HG03342 (cell line): ENCODE measurements at regions not wholly inside any gene's neighbourhood (a gene's known extent, or its start where the extent isn't known, plus 50 kb on each side); places are given as distances from the start of the nearest gene placed in this dataset.
"Not testable (repeated sequence)": the region's sequence is repeated elsewhere in the genome, so short reads cannot be mapped to it uniquely, and the experiment has no call there.

Experiments
- ATAC-seq: cut with Tn5 transposase; IDR thresholded peaks from one replicate; pipeline ENCODE4 v1.9.1; 2021; ENCODE audit warnings: mild to moderate bottlenecking, moderate library complexity; ENCODE audit not compliant: unreplicated experiment

DNA sequence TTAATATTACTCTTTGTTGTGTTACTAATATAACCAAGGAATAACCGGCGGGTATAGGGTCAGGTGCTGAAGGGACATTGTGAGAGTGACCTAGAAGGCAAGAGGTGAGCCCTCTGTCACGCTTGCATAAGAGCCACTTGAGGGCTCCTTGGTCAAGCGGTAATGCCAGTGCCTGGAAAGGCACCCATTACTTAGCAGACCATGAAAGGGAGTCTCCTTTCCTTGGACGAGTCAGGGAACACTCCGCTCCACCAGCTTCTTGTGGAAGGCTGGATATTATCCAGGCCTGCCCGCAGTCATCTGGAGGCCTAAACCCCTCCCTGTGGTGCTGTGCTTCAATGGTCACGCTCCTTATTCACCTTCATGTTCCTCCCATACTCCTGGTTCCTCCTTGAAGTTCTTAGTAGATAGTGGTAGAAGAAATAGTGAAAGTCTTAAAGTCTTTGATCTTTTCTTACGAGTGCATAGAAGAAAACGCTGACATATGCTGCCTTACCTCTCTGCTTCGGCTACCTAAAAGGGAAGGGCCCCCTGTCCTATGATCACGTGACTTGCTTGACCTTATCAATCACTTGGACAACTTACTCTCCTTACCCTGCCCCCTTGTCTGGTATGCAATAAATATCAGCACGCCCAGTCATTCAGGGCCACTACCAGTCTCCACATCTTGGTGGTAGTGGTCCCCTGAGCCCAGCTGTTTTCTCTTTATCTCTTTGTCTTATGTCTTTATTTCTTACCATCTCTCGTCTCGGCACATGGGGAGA lies 59.6 kb upstream of the DMRTB1 start:
- not testable (repeated sequence) for ATAC-seq

DNA sequence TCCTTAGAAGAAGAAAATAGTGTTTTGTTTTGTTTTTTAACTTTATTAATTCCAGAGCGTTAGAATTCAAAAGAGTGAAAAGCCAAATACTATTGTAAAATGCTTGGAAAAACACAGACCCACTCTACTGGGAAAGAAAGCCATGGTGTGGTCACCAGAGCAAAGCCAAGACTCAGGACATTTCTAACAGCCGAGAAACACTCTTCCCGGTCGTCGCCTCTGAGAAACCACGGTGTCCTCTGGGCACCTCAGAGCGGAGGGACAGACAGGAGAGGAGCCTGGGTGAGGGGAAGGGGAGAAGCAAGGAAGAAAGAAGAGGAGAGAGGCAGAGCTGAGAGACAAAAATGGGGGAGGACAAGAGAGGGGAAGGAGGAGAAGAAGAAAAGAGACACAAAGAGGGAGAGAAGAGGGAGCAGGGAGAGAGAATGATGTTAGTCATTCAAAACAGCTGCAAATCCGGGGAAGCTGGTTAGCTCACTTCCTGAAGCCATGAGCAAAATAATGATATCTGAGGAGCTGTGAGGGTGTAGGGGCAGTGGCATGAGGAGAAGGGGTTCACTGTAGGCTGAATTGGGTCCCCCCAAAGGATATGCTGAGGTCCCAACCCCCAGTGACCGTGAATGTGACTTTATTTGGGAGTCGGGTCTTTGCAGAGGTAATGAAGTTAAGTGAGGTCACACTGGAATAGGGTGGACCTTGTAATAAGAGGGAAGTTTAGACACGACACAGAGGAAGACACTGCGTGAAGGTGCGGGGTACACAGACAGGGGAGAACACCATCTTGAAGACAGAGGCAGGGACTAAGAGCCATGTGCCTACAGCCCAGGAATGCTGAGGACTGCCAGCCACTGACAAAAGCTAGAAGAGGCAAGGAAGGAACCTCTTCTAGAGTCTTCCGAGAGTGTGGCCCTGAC lies 58.2 kb upstream of the DMRTB1 start:
- ATAC-seq = no peak

DNA sequence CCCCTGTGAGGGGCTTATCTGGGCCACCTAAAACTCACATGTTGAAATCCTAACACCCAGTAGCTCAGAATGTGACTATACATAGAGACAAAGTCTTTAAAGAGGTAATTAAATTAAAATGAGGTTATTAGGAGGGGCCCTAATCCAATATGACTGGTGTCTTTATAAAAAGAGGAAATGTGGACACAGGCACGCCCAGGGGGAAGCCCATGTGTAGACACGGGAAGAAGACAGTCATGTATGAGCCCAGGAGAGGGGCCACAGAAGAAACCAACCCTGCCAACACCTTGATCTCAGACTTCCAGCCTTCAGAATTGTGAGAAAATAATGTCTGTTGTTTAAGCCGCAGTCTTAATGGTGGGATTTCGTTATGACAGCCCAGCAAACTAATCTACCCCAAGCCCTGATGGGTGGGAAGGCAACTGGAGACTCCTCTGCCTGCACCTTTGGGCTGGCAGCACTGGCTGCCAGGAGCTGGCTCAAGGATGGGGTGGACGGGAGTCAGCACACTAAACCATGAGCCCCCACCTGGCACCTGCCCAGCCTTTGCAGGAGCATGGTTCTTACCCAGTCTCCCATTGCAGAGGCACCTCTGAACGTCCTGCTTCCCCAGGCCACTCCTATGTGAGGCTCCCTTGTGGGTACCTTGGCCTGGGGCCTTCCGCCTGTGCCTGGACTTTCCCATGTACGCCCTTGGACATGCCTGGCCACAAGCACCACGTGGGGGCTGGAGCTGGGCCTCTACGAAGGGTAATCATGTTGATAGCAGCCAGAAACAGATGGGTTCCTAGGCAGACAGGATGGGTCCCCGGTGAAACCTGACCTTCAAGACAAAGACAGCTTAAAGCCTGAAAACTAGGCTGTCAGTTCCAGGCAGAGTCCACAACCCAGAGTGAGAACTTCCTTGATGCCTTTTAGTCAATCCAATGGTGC lies 57.1 kb upstream of the DMRTB1 start:
- no peak for ATAC-seq

DNA sequence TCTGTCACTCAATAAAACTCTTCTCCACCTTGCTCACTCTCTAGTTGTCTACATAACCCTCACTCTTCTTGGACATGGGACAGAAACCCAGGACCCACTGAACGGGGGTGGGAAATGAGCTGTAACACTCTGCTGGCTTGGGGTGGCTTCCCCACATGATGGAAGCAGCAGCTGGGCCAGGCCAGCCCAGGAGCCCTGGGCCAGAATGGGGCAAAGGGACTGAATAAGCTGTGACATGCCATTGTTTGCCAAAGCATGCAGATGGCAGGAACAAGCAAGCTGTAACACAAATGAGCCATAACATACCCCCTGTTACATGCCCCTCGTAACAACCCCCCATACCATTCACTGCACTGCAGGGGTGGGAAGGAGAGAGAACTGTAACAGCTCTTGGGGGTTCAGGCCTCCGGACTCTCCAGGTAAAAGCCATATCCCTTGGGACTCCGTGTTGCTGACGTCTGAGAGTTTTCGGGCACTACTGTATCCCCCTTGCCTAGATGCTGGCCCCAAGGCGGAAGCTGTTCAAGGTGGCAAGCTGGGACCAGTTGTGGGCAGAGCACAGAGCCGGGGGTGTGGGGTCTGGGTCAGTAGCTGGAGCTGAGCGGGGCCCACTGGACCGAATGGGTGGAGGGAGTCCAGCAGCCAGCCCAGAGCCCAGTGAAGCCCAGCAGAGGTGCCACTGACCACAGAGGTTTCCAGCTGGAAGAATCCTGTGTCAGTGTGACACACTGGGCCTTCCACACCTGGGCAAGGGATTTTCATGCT lies 56.1 kb upstream of the DMRTB1 start:
- ATAC-seq = no peak

DNA sequence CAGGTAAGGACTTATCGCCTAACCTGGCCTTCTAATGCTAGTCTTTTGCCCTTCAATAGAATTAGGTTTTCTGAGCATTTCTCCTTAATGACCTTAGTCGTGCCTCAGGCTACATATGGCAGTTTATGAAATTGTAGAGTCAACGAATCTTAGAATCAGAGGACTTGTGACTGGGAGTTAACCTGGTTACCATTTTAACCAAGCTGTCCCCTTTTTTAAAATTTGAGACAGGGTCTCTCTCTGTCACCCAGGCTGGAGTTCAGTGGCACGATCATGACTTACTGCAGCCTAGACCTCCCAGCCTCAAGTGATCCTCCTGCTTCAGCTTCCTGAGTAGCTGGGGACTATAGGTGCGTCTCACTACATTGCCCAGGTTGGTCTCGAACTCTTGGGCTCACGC lies 53.5 kb upstream of the DMRTB1 start:
- no peak for ATAC-seq

DNA sequence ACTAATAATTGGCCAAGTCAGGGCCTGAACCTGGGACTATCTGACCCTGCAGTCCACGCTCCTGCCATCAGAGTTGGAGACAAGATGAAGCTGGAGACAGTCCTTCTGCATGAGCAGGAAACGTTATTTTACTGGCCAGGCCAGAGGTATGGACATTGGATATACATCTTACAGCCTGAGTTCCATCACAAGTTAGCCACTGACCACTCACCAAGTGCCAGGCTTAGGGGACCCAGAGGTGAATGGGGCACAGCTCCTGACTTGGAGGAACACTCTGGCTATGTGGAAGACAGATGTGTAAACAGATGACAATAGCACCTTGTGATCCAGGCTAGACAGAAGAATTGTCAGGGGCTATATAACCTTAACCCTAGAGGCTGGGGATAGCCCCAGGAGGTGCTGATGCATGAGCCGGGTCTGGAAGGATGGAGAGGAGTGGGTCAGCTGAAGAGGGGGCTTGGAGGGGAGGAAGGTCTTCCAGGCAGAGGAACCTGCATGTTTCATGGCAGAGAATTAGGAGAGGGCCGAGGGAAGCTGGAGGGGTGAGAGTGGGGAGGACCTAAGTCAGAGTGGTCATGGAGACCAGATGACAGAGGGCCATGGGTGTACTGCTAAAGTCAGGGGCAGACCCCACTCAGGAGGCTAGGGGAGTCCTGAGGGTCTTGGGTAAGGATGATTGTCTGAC lies 52.5 kb upstream of the DMRTB1 start:
- no peak for ATAC-seq

DNA sequence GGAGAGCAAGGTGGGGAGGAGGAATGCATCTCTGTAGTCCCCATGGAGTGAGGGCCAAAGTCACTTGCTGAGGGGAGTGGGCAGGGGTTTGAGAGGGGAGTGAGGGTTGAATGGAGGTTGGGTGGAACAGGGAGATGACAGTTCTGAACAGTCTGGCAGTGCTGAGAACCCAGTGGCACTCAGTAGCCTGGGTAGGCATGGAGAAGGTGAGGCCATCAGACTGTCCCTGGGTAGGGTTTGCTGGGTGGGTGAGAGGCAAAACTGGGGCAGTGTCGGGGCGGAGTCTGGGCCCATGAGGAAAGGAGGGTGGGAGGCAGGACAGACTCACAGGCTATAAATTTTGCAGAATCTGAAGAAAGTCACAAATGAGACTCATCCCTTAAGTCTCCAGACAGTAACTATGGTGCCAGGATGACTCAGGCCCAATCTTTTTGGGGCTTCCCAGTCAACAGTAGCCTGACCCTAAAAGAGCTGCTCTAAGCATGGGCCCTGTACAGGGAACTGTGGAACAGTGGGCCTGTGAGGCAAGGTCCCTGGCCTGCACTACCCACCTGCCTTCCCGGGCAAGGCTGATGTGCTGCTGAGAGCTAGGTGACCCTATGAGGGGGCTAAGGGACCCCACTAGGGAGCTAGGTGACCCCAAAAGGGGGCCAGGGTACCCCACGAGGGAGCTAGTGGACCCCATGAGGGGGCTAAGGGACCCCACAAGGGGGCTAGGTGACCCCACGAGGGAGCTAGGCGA lies 51.0 kb upstream of the DMRTB1 start:
- no peak for ATAC-seq

DNA sequence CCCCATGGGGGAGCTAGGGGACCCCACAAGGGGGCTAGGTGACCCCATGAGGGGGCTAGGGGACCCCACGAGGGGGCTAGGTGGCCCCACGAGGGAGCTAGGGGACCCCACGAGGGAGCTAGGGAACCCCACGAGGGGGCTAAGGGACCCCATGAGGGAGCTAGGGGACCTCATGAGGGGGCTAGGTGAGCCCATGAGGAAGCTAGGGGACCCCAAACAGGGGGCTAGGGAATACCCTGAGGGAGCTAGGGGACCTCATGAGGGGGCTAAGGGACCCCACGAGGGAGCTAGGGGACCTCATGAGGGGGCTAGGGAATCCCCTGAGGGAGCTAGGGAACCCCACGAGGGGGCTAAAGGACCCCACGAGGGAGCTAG lies 50.5 kb upstream of the DMRTB1 start:
- no peak for ATAC-seq

DNA sequence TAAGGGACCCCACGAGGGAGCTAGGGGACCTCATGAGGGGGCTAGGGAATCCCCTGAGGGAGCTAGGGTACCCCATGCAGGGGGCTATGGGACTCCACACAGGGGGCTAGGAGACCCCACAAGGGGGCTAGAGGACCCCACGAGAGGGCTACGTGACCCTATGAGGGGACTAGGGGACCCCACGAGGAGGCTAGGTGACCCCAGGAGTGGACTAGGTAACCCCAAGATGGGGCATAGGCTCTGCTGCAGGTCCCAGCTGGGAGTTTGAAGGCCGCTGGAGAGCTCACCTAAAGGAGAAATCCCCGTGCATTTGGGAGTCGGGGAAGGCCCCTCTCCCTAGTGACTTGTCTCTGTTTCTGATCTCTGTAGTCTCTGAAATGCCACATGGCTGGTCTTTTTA lies 50.0 kb upstream of the DMRTB1 start:
- ATAC-seq = no peak
